GM12878 (cell line): ENCODE measurements at regions not wholly inside any gene's neighbourhood (a gene's known extent, or its start where the extent isn't known, plus 50 kb on each side); places are given as distances from the start of the nearest gene placed in this dataset.

Experiments used
- CEBPB ChIP-seq, 2 experiments: fragments of 150-350 bp in 1 of 2; IDR thresholded peaks; 2 replicates each; pipeline ENCODE4 v1.6.1; 2012 to 2014; ENCODE audit warnings: low read depth in 2 of 2, low read length in 2 of 2, borderline replicate concordance in 1 of 2, inconsistent platforms in 1 of 2
- CHD2 ChIP-seq: IDR thresholded peaks from 2 replicates; pipeline ENCODE4 v1.6.1; 2011; ENCODE audit warnings: low read depth, low read length, improper control_type of control experiment, borderline replicate concordance
- CREB1 ChIP-seq: IDR thresholded peaks from 2 replicates; pipeline ENCODE4 v1.6.1; 2012; ENCODE audit warnings: low read depth, mild to moderate bottlenecking, inconsistent platforms
- HDAC2 ChIP-seq: fragments of 200-600 bp; sonication (generic); IDR thresholded peaks from 2 replicates; pipeline ENCODE4 v1.6.1; 2017
- JUNB ChIP-seq: IDR thresholded peaks from 2 replicates; pipeline ENCODE4 v1.6.1; 2016; ENCODE audit warnings: antibody characterized with exemption, mild to moderate bottlenecking
- NRF1 ChIP-seq: conservative IDR thresholded peaks from 2 replicates; pipeline ENCODE4 v1.6.1; 2011; ENCODE audit warnings: mild to moderate bottlenecking, low read depth, low read length, improper control_type of control experiment
- POLR2A ChIP-seq: IDR thresholded peaks from 2 replicates; pipeline ENCODE4 v1.6.1; 2011; ENCODE audit warnings: low read depth, mild to moderate bottlenecking, low read length
- POLR2AphosphoS5 ChIP-seq: IDR thresholded peaks from 2 replicates; pipeline ENCODE4 v1.6.1; 2011; ENCODE audit warnings: mild to moderate bottlenecking, low read length, inconsistent platforms
- RFX5 ChIP-seq: IDR thresholded peaks from 2 replicates; pipeline ENCODE4 v1.6.1; 2011; ENCODE audit warnings: low read depth, low read length, improper control_type of control experiment
- TF ChIP-seq, protein P1 (sequence below), 3 experiments: IDR thresholded peaks in 2 of 3; conservative IDR thresholded peaks in 1 of 3; 2 replicates each; pipeline ENCODE4 v1.5.1; 2011; ENCODE audit warnings: low read depth in 3 of 3, low read length in 3 of 3, mild to moderate bottlenecking in 3 of 3, control low read depth in 2 of 3, moderate library complexity in 2 of 3, inconsistent platforms in 1 of 3, mixed read lengths in 1 of 3; ENCODE audit not compliant: control insufficient read depth in 2 of 3, insufficient read depth in 1 of 3; ENCODE audit errors: extremely low read depth in 1 of 3
- TF ChIP-seq, protein P2 (sequence below): IDR thresholded peaks from 2 replicates; pipeline ENCODE4 v1.6.1; 2011; ENCODE audit warnings: mild to moderate bottlenecking, low read depth, low read length, moderate library complexity; ENCODE audit not compliant: insufficient replicate concordance
- TF ChIP-seq, protein P3 (sequence below): fragments of 450-650 bp; IDR thresholded peaks from 2 replicates; pipeline ENCODE4 v1.6.1; 2017; ENCODE audit warnings: mild to moderate bottlenecking
- TF ChIP-seq, protein P4 (sequence below): fragments of 450-650 bp; conservative IDR thresholded peaks from 2 replicates; pipeline ENCODE4 v1.6.1; 2017; ENCODE audit warnings: mild to moderate bottlenecking, moderate library complexity
- TF ChIP-seq, protein P5 (sequence below): IDR thresholded peaks from 2 replicates; pipeline ENCODE4 v1.6.1; 2011; ENCODE audit warnings: low read depth, low read length, improper control_type of control experiment, borderline replicate concordance

DNA sequence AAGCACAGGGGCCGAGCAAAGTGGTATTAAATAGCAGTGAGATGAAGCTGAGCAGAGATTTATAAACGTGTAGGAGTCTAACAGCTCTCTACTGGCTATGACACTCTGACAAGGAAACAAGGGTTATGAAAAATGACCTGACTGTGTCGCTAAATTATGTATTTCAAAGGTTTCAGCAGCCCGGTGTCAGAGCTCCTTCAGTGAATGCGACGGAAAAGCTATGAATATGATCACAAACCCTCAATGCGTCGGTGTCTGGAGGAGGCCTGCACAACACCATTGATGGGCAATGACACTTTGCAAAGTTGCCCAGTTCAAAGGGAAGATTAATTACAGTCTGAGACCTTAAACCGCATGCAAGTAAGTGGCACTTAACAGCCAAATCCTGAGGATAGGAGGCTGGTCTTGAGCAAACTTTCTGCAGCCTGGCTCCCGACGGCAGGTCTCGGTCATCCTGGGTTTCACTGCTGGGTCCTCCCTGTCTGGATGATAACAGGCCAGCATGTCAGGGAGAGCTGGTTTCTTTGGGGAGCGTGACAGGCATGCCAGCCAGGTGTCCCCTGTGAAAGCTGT, 615.1 kb upstream of the SALL3 start:
- TF ChIP-seq CEBPB (IDR thresholded peaks at IDR 0.05; ENCODE audit: borderline replicate concordance in 1 of 2, low read depth in 2 of 2, low read length in 2 of 2) = no peak
- TF ChIP-seq, protein P1, sequence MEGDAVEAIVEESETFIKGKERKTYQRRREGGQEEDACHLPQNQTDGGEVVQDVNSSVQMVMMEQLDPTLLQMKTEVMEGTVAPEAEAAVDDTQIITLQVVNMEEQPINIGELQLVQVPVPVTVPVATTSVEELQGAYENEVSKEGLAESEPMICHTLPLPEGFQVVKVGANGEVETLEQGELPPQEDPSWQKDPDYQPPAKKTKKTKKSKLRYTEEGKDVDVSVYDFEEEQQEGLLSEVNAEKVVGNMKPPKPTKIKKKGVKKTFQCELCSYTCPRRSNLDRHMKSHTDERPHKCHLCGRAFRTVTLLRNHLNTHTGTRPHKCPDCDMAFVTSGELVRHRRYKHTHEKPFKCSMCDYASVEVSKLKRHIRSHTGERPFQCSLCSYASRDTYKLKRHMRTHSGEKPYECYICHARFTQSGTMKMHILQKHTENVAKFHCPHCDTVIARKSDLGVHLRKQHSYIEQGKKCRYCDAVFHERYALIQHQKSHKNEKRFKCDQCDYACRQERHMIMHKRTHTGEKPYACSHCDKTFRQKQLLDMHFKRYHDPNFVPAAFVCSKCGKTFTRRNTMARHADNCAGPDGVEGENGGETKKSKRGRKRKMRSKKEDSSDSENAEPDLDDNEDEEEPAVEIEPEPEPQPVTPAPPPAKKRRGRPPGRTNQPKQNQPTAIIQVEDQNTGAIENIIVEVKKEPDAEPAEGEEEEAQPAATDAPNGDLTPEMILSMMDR (IDR thresholded peaks at IDR 0.05 in 2 of 3, conservative IDR thresholded peaks at IDR 0.05 in 1 of 3; ENCODE audit: control insufficient read depth in 2 of 3, extremely low read depth in 1 of 3, insufficient read depth in 1 of 3, low read depth in 3 of 3, low read length in 3 of 3) = no peak
- no peak for TF ChIP-seq NRF1
- no peak for TF ChIP-seq POLR2AphosphoS5
- no peak for TF ChIP-seq CREB1
- TF ChIP-seq HDAC2 = no peak
- TF ChIP-seq, protein P2, sequence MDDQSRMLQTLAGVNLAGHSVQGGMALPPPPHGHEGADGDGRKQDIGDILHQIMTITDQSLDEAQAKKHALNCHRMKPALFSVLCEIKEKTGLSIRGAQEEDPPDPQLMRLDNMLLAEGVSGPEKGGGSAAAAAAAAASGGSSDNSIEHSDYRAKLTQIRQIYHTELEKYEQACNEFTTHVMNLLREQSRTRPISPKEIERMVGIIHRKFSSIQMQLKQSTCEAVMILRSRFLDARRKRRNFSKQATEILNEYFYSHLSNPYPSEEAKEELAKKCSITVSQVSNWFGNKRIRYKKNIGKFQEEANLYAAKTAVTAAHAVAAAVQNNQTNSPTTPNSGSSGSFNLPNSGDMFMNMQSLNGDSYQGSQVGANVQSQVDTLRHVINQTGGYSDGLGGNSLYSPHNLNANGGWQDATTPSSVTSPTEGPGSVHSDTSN = no peak
- TF ChIP-seq, protein P3, sequence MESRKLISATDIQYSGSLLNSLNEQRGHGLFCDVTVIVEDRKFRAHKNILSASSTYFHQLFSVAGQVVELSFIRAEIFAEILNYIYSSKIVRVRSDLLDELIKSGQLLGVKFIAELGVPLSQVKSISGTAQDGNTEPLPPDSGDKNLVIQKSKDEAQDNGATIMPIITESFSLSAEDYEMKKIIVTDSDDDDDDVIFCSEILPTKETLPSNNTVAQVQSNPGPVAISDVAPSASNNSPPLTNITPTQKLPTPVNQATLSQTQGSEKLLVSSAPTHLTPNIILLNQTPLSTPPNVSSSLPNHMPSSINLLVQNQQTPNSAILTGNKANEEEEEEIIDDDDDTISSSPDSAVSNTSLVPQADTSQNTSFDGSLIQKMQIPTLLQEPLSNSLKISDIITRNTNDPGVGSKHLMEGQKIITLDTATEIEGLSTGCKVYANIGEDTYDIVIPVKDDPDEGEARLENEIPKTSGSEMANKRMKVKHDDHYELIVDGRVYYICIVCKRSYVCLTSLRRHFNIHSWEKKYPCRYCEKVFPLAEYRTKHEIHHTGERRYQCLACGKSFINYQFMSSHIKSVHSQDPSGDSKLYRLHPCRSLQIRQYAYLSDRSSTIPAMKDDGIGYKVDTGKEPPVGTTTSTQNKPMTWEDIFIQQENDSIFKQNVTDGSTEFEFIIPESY = no peak
- TF ChIP-seq RFX5 = no peak
- no peak for TF ChIP-seq CHD2
- TF ChIP-seq, protein P4, sequence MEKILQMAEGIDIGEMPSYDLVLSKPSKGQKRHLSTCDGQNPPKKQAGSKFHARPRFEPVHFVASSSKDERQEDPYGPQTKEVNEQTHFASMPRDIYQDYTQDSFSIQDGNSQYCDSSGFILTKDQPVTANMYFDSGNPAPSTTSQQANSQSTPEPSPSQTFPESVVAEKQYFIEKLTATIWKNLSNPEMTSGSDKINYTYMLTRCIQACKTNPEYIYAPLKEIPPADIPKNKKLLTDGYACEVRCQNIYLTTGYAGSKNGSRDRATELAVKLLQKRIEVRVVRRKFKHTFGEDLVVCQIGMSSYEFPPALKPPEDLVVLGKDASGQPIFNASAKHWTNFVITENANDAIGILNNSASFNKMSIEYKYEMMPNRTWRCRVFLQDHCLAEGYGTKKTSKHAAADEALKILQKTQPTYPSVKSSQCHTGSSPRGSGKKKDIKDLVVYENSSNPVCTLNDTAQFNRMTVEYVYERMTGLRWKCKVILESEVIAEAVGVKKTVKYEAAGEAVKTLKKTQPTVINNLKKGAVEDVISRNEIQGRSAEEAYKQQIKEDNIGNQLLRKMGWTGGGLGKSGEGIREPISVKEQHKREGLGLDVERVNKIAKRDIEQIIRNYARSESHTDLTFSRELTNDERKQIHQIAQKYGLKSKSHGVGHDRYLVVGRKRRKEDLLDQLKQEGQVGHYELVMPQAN = no peak
- TF ChIP-seq JUNB = no peak
- no peak for TF ChIP-seq POLR2A
- TF ChIP-seq, protein P5, sequence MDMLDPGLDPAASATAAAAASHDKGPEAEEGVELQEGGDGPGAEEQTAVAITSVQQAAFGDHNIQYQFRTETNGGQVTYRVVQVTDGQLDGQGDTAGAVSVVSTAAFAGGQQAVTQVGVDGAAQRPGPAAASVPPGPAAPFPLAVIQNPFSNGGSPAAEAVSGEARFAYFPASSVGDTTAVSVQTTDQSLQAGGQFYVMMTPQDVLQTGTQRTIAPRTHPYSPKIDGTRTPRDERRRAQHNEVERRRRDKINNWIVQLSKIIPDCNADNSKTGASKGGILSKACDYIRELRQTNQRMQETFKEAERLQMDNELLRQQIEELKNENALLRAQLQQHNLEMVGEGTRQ = no peak
